Testis (tissue), 2 donors: ENCODE measurements at regions not wholly inside any gene's neighbourhood (a gene's known extent, or its start where the extent isn't known, plus 50 kb on each side); places are given as distances from the start of the nearest gene placed in this dataset.

Source experiments
- DNase-seq: peaks from one replicate; pipeline ENCODE4 v3.0.0-alpha.2; 2019
- H3K27ac ChIP-seq, 2 donors: fragments of 200-600 bp; sonication (generic); one replicate each; pipeline ENCODE4 v1.5.1; 2019
- H3K27me3 ChIP-seq: fragments of 200-600 bp; sonication (generic); one replicate; pipeline ENCODE4 v1.5.1; 2019
- H3K36me3 ChIP-seq: fragments of 200-600 bp; sonication (generic); one replicate; pipeline ENCODE4 v1.5.1; 2017; ENCODE audit warnings: low read depth; ENCODE audit errors: missing control alignments
- H3K4me1 ChIP-seq: fragments of 200-600 bp; sonication (generic); one replicate; pipeline ENCODE4 v1.5.1; 2019
- H3K4me3 ChIP-seq, 2 donors: fragments of 200-600 bp; sonication (generic); one replicate each; pipeline ENCODE4 v1.5.1; 2017 to 2019
- H3K9me3 ChIP-seq: fragments of 200-600 bp; sonication (generic); one replicate; pipeline ENCODE4 v1.5.1; 2017
- POLR2A ChIP-seq: fragments of 450-650 bp; IDR thresholded peaks from one replicate; pipeline ENCODE4 v1.6.1; 2017; ENCODE audit warnings: antibody characterized with exemption, mild to moderate bottlenecking, moderate library complexity
- WGBS, 2 donors: methylation state at CpG; one replicate each; pipeline ENCODE4 v1.1.5; 2018; 5-methylcytosine and 5-hydroxymethylcytosine counted together
- intact Hi-C: fragments of 100-400 bp; cut with DNase I; formaldehyde crosslinking; loops from one replicate; pipeline ENCODE4 v1.15.1; 2023; ENCODE audit warnings: low total_unique reads
- TF ChIP-seq, protein P1 (sequence below), 3 experiments: fragments of 450-650 bp in 2 of 3; fragments of 200-600 bp in 1 of 3; sonication (generic) in 1 of 3; IDR thresholded peaks; one replicate each; pipeline ENCODE4 v1.5.1; 2016 to 2019; ENCODE audit warnings: antibody characterized with exemption in 3 of 3, mild to moderate bottlenecking in 2 of 3, moderate library complexity in 1 of 3

DNA sequence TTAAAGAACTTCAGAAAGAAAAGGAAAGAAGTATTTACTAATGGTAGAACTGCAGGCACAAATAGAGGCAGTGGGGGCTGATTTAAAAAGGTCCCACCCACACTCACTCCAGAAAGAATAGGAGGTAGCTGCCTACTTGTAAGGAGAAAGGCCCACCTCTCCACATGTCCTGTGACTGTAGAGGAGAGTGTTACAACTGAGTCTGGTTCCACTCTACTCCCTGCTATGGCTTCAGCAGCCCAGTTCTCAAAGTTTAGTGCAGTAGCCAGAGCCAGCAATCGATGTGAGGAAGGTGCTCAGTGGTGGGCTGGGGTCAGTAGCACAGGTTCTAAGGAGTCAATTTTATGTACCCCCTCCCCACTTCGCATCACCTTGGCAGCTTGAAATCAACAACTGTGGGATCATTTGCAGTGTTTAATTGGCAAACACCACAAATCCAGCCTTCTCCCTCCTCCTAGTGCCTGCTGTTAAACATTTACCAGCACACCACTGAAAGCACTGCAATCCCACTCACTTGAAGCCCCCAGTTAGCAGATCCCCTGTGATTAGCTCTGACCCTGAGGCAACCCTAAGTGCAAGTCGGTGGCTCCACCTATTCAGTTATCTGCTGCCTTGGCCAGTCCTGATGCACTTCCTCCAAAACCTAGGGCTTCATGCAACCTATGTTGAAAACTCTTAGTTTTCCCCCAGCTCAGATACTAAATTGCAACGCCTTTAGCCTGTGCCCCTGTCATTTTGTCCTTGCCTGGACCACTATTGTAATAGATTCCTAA lies 146.6 kb downstream of the BBOX1 start:
- no peak for DNase-seq
- H3K9me3 ChIP-seq: no peaks in the 10 kb centered on the region
- no peaks in the 10 kb centered on the region for H3K36me3 ChIP-seq
- H3K4me3 ChIP-seq: no peak overlapping the region
- H3K27me3 ChIP-seq: no peaks in the 10 kb centered on the region
- TF ChIP-seq, protein P1, sequence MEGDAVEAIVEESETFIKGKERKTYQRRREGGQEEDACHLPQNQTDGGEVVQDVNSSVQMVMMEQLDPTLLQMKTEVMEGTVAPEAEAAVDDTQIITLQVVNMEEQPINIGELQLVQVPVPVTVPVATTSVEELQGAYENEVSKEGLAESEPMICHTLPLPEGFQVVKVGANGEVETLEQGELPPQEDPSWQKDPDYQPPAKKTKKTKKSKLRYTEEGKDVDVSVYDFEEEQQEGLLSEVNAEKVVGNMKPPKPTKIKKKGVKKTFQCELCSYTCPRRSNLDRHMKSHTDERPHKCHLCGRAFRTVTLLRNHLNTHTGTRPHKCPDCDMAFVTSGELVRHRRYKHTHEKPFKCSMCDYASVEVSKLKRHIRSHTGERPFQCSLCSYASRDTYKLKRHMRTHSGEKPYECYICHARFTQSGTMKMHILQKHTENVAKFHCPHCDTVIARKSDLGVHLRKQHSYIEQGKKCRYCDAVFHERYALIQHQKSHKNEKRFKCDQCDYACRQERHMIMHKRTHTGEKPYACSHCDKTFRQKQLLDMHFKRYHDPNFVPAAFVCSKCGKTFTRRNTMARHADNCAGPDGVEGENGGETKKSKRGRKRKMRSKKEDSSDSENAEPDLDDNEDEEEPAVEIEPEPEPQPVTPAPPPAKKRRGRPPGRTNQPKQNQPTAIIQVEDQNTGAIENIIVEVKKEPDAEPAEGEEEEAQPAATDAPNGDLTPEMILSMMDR (IDR thresholded peaks at IDR 0.05): no peak
- TF ChIP-seq POLR2A: no peak
- H3K27ac ChIP-seq: no peak overlapping the region
- H3K4me1 ChIP-seq: peaks cover 8% of the 10 kb centered on the region
- 78 to 87% methylated on average over 4 of the region's 4 CpGs for WGBS, 2 donors
- intact Hi-C loops: loop anchor here (5.0 kb wide), 1 partner anchor 300 kb away; no protein-coding TSS in a partner anchor

DNA sequence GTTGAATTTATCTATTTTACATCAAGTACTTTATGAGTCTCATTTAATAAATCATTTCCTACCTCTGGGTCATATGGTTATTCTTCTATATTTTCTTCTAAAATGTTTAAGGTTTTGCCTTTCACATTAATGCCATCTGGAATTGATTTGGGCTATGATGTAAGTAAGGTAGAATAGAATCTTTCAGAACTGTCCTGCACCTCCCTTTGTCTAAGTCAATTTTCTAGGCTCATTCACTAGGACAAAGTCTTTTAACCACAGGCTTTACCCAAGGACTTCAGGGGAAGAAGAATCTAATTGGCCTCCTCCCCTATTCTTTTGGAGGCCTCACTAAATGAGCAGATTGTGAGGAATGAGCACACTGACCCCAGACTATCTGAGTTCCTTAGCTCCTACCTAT lies 146.0 kb downstream of the BBOX1 start:
- no peak for TF ChIP-seq POLR2A
- TF ChIP-seq, protein P1 (IDR thresholded peaks at IDR 0.05): no peak
- H3K9me3 ChIP-seq: no peaks in the 10 kb centered on the region
- no peaks in the 10 kb centered on the region for H3K27me3 ChIP-seq
- H3K27ac ChIP-seq: no peak overlapping the region
- peaks cover 8% of the 10 kb centered on the region for H3K4me1 ChIP-seq
- no peaks in the 10 kb centered on the region for H3K36me3 ChIP-seq
- DNase-seq: no peak
- intact Hi-C loops: loop anchor here (5.0 kb wide), 1 partner anchor 301 kb away; no protein-coding TSS in a partner anchor
- no peak overlapping the region for H3K4me3 ChIP-seq

DNA sequence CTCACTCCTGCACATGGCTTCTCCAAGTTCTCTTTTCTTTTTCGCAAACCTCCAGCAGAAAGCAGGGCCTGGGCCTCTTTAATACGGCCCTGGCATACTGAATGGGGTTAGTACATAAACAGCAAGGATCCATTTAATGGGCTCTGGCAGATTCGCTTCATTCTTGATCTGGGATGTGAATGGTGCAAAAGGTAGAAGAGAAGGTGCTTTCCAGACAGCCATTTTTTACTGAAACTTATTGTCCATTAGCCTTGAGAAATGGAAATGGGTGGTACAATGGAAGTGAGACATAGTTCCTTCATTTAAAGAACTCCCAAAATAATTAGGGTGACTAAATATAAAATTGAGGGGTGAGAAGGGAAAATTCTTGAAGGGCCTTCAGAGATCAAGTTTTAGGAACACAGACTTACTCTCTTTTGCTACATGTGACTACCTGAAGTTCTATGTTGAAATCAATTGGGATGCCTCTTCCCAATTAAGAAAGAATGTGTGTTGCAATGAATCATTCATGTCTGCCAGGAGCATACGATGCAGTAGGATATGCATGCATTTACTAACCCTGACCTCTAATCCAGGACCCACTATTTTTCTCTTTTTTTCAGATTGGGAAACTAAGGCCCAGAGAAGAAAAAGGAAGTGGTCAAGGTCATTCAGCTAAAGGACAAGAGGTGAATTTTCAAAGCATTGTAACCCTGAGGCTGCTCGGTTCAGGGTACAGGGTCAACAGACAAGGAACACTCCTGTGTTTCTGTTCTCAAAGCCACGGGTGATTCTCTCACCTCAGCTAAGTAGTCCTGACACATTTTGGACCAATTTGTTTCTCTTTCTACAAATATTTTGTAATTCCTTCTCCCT lies 144.1 kb downstream of the BBOX1 start:
- Histone ChIP-seq H3K27ac (no peak overlapping the region), H3K27me3 (no peaks in the 10 kb centered on the region), H3K4me3 (no peak overlapping the region), H3K36me3 (no peaks in the 10 kb centered on the region), H3K9me3 (no peaks in the 10 kb centered on the region), H3K4me1 (peaks cover 8% of the 10 kb centered on the region)
- TF ChIP-seq, protein P1 (IDR thresholded peaks at IDR 0.05): no peak
- no peak for TF ChIP-seq POLR2A
- no peak for DNase-seq
- 65 to 76% methylated on average over 6 of the region's 6 CpGs for WGBS, 2 donors
- intact Hi-C loops: loop anchor here (5.0 kb wide), 2 partner anchors 113 to 303 kb away; no protein-coding TSS in a partner anchor

DNA sequence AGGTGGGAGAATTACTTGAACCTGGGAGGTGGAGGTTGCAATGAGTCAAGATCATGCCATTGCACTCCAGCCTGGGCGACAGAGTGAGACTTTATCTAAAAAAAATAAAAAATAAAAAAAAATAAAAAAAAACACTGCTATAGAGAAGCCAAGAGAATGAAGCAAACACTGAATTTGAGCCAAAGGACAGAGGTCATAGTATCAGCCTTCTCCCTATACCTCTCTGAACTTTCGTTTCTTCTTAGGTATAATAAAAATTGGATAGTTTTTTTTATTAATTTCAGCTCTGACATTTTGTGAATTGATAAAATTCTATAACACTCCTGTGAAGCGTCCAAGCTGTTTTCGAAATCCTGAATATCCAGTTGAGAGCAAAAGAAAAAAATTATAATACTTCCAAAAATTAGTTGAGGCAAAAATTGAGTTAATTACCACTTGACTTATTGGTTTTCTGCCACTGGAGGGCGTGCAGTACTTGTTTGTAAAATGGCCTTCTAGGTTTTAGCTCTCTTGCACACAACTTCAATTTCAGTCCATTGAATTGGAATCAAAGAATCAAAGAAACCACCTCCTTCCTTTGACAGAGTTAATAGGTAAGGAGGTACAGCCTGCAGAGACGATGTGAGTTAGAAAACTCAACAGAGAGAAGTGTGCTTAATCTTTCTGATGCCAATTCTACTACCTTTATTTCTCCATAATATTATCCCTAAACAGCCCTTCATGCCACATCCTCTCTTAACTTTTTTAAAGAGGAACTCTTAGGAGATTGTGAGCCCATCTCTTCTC lies 143.2 kb downstream of the BBOX1 start:
- intact Hi-C loops: loop anchor here (5.0 kb wide), 1 partner anchor 113 kb away; no protein-coding TSS in a partner anchor
- peak; percentile 84 for DNase-seq
- Histone ChIP-seq H3K9me3 (no peaks in the 10 kb centered on the region), H3K4me3 (no peak overlapping the region), H3K36me3 (no peaks in the 10 kb centered on the region), H3K4me1 (peaks cover 14% of the 10 kb centered on the region), H3K27me3 (no peaks in the 10 kb centered on the region), H3K27ac (no peak overlapping the region)
- TF ChIP-seq, protein P1 (IDR thresholded peaks at IDR 0.05): peak; percentile 67 to 81 (median 73)
- no peak for TF ChIP-seq POLR2A
- WGBS, 2 donors: 37 to 42% methylated on average over 6 of the region's 6 CpGs
